ENCODE measurements at regions not wholly inside any gene's neighbourhood (a gene's known extent, or its start where the extent isn't known, plus 50 kb on each side); places are given as distances from the start of the nearest gene placed in this dataset.
A peak's percentile ranks its signal among the peaks of the same experiment; 100 is the strongest.

GRCh38 chr7:135801045-135801693, 52.6 kb upstream of the FAM180A start (continued):
- TF ChIP-seq RAD21 (IDR thresholded peaks at IDR 0.05; ENCODE audit: low read length): peak; percentile 97

DNA sequence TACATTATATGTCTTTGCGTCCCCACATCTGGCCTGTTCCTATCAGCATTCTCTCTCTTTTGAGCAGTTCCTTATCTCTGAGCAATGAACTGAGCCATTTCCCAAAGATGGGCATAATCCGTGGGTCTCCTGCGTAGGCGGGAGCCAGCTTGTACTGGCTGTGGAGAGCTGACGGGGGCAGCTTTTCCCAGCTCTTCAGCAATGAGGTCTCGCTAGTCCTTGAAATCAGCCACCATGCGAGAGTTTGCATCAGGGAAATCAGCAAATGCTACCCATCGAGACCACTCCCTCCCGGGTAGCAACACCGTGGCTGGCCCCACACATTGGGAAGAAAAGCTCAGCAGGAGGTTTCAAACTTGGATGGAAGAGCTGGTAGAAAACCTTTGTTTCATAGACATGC, 51.9 kb upstream of the FAM180A start:
- no peak overlapping the region for H4K8ac ChIP-seq (ENCODE audit: low read depth in 2 of 2, low read length in 2 of 2)
- no peak overlapping the region for H3K14ac ChIP-seq (replicated peaks; ENCODE audit: low read depth, low read length)
- H3K4me3 ChIP-seq (ENCODE audit: insufficient read depth, low read depth, low read length): no peak overlapping the region
- peaks cover 5% of the 10 kb centered on the region for H3K4me1 ChIP-seq (ENCODE audit: control insufficient read depth, insufficient read depth, low read length)
- H4K91ac ChIP-seq (ENCODE audit: insufficient read depth, low read depth, low read length): no peak overlapping the region
- 67% methylated on average over 3 of the region's 10 CpGs; no CpG with 5 or more reads in 1 of the 2 experiments for WGBS, 2 experiments (ENCODE audit: extremely low coverage in 2 of 2, insufficient read length in 1 of 2)
- no peaks in the 10 kb centered on the region for H3K9me1 ChIP-seq (ENCODE audit: insufficient read depth, low read length)
- in situ Hi-C loops (cut with MboI; ENCODE audit: low sequenced_read_pairs) (loop anchor here (5.0 kb wide), 1 partner anchor 207 kb away; no protein-coding TSS in a partner anchor), dilution Hi-C loops (cut with HindIII; ENCODE audit: low sequenced_read_pairs, unreplicated experiment) (no loop called here), intact Hi-C loops (cut with micrococcal nuclease) (loop anchor here (2.0 to 5.0 kb wide), 2 partner anchors 138 to 528 kb away; partner anchors contain the start of gene STMP1)
- no peak overlapping the region for H3K4me2 ChIP-seq (ENCODE audit: low read depth, low read length)
- DNase-seq: no peak
- H3K36me3 ChIP-seq (ENCODE audit: control insufficient read depth, insufficient read depth, low read length): no peaks in the 10 kb centered on the region
- no peak overlapping the region for H2BK20ac ChIP-seq (ENCODE audit: low read depth, low read length)
- no peak overlapping the region for H3K23ac ChIP-seq (ENCODE audit: low read depth, low read length)
- ChIA-PET CTCF (interaction anchor here (0.5 to 2.2 kb wide), 10 partner anchors 8 to 209 kb away, joined by 3 to 27 read pairs (median 4); no protein-coding TSS in a partner anchor), POLR2A (ENCODE audit: unreplicated experiment) (no interaction called here)
- no peak overlapping the region for H2BK15ac ChIP-seq (ENCODE audit: low read depth, low read length)
- no peak overlapping the region for H3K4ac ChIP-seq (ENCODE audit: low read depth, low read length)
- H2BK120ac ChIP-seq (ENCODE audit: low read depth, low read length): no peak overlapping the region
- no peak overlapping the region for H2BK5ac ChIP-seq (ENCODE audit: low read depth, low read length, poor library complexity, severe bottlenecking)
- no peaks in the 10 kb centered on the region for H3K79me1 ChIP-seq (ENCODE audit: low read depth in 1 of 2, low read length in 2 of 2)
- peak overlapping the region; percentile 70 for H2AFZ ChIP-seq (replicated peaks; ENCODE audit: low read length, poor library complexity)
- TF ChIP-seq NFE2L2 (IDR thresholded peaks at IDR 0.05; ENCODE audit: low read depth, low read length): no peak
- TF ChIP-seq CHD1 (IDR thresholded peaks at IDR 0.05; ENCODE audit: low read depth, low read length): no peak
- TF ChIP-seq CEBPB (IDR thresholded peaks at IDR 0.05; ENCODE audit: low read depth, low read length): no peak
- TF ChIP-seq, protein P1, sequence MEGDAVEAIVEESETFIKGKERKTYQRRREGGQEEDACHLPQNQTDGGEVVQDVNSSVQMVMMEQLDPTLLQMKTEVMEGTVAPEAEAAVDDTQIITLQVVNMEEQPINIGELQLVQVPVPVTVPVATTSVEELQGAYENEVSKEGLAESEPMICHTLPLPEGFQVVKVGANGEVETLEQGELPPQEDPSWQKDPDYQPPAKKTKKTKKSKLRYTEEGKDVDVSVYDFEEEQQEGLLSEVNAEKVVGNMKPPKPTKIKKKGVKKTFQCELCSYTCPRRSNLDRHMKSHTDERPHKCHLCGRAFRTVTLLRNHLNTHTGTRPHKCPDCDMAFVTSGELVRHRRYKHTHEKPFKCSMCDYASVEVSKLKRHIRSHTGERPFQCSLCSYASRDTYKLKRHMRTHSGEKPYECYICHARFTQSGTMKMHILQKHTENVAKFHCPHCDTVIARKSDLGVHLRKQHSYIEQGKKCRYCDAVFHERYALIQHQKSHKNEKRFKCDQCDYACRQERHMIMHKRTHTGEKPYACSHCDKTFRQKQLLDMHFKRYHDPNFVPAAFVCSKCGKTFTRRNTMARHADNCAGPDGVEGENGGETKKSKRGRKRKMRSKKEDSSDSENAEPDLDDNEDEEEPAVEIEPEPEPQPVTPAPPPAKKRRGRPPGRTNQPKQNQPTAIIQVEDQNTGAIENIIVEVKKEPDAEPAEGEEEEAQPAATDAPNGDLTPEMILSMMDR (conservative IDR thresholded peaks at IDR 0.05; ENCODE audit: low read depth, low read length): no peak
- no peak for TF ChIP-seq MAZ (IDR thresholded peaks at IDR 0.05; ENCODE audit: borderline replicate concordance, low read depth, low read length)
- TF ChIP-seq RAD21 (IDR thresholded peaks at IDR 0.05; ENCODE audit: low read length): no peak
- no peak for TF ChIP-seq POLR2A (IDR thresholded peaks at IDR 0.05; ENCODE audit: low read depth, low read length)
- no peak for TF ChIP-seq RCOR1 (IDR thresholded peaks at IDR 0.05; ENCODE audit: insufficient replicate concordance, low read length)
- no peaks in the 10 kb centered on the region for H3K9me3 ChIP-seq (ENCODE audit: control insufficient read depth, insufficient read depth, low read length)
- H4K5ac ChIP-seq (ENCODE audit: low read depth, low read length): no peak overlapping the region
- no peak overlapping the region for H2AK9ac ChIP-seq (replicated peaks; ENCODE audit: low read depth, low read length, poor library complexity)
- no TSS peak for BruUV-seq (replicated peaks)
- no peak overlapping the region for H2AK5ac ChIP-seq (ENCODE audit: low read depth, low read length)
- no peak overlapping the region for H3K9ac ChIP-seq (ENCODE audit: low read depth, low read length)
- ATAC-seq (ENCODE audit: low read depth): no peak
- no peak overlapping the region for H3K56ac ChIP-seq (ENCODE audit: extremely low read depth, insufficient read depth, low read length)
- H3K27me3 ChIP-seq (ENCODE audit: control insufficient read depth, insufficient read depth, low read length): no peaks in the 10 kb centered on the region
- no peaks in the 10 kb centered on the region for H4K20me1 ChIP-seq (ENCODE audit: insufficient read depth, low read length)
- H3K18ac ChIP-seq (ENCODE audit: low read depth, low read length): no peak overlapping the region
- no peak overlapping the region for H3K27ac ChIP-seq (ENCODE audit: insufficient read depth, low read length)

Data from IMR-90 (cell line).